HepG2 (cell line): ENCODE measurements at regions not wholly inside any gene's neighbourhood (a gene's known extent, or its start where the extent isn't known, plus 50 kb on each side); places are given as distances from the start of the nearest gene placed in this dataset.

Experiments
- ATAC-seq: fragments of 200-7000 bp; cut with Tn5 transposase; 3 replicates; pipeline ENCODE4 v1.9.1; 2020; ENCODE audit warnings: mild to moderate bottlenecking, moderate library complexity
- BruUV-seq: library from RNA; stranded (reverse); fragments of 400-500 nt; replicated peaks from 2 replicates; lab custom pipeline; 2021; lab: Mats Ljungman, UMichigan
- CTCF ChIA-PET: fragments of 300-600 bp; formaldehyde crosslinking; extraction: SDS; loops from one replicate; lab custom pipeline; 2021; ENCODE audit warnings: low total read pairs, inconsistent platforms, low intra/inter-chr PET ratio; lab: Yijun Ruan, JAX
- POLR2A ChIA-PET: fragments of 350-600 bp; sonication (Branson Sonifier 250); formaldehyde crosslinking; loops from one replicate; lab custom pipeline; 2020; ENCODE audit warnings: antibody characterized with exemption, inconsistent platforms; lab: Yijun Ruan, JAX
- DNase-seq: peaks from one replicate; pipeline ENCODE4 v3.0.0-alpha.2; 2015; ENCODE audit warnings: low spot score
- FAIRE-seq: peaks from 3 replicates; lab custom pipeline; 2011; peaks lifted over from hg19 to GRCh38; lab: Jason Lieb, UNC
- H2AFZ ChIP-seq: one replicate; pipeline ENCODE4 v1.6.1; 2011; ENCODE audit warnings: low read length, inconsistent platforms
- H3K27ac ChIP-seq: fragments of 300-600 bp; 3 replicates; pipeline ENCODE4 v1.8.0; 2011; ENCODE audit warnings: mixed run types, mild to moderate bottlenecking, mixed read lengths, low read length, inconsistent platforms; ENCODE audit not compliant: insufficient read depth; ENCODE audit errors: extremely low read length
- H3K27me3 ChIP-seq, 2 experiments: fragments of 200-600 bp in 1 of 2; 2 replicates in 1 of 2; 3 replicates in 1 of 2; pipeline versions ENCODE4 v1.6.0 to v1.8.0; 2011; ENCODE audit warnings: low read length in 2 of 2, mild to moderate bottlenecking in 2 of 2, moderate library complexity in 2 of 2, inconsistent platforms in 1 of 2; ENCODE audit not compliant: insufficient read depth in 2 of 2, control insufficient read depth in 1 of 2
- H3K36me3 ChIP-seq, 2 experiments: fragments of 200-600 bp in 1 of 2; replicated peaks in 1 of 2; 2 replicates in 1 of 2; 3 replicates in 1 of 2; pipeline versions ENCODE4 v1.5.1 to v1.8.0; 2011; ENCODE audit warnings: low read length in 2 of 2, inconsistent platforms in 1 of 2; ENCODE audit not compliant: insufficient read depth in 2 of 2, control insufficient read depth in 1 of 2
- H3K4me1 ChIP-seq: 2 replicates; pipeline ENCODE4 v1.5.1; 2012; ENCODE audit warnings: low read length, inconsistent platforms; ENCODE audit not compliant: insufficient read depth
- H3K4me2 ChIP-seq: 2 replicates; pipeline ENCODE4 v1.6.0; 2011; ENCODE audit warnings: low read depth, low read length, inconsistent platforms
- H3K4me3 ChIP-seq, 3 experiments: fragments of 200-600 bp in 1 of 3; sonication (generic), shearing (Covaris generic) in 1 of 3; replicated peaks in 1 of 3; 2 replicates each; pipeline ENCODE4 v1.5.1; 2011 to 2016; ENCODE audit warnings: low read length in 3 of 3, inconsistent platforms in 2 of 3, low read depth in 2 of 3, mild to moderate bottlenecking in 2 of 3, control low read depth in 1 of 3, mixed read lengths in 1 of 3; ENCODE audit not compliant: insufficient read depth in 1 of 3
- H3K79me2 ChIP-seq: one replicate; pipeline ENCODE4 v1.6.1; 2011; ENCODE audit warnings: low read length, inconsistent platforms; ENCODE audit not compliant: insufficient read depth
- H3K9ac ChIP-seq: 2 replicates; pipeline ENCODE4 v1.6.0; 2011; ENCODE audit warnings: mild to moderate bottlenecking, low read depth, low read length, inconsistent platforms; ENCODE audit not compliant: insufficient read depth
- H3K9me3 ChIP-seq: 2 replicates; pipeline ENCODE4 v1.5.1; 2012; ENCODE audit warnings: mild to moderate bottlenecking, low read length
- H4K20me1 ChIP-seq: 2 replicates; pipeline ENCODE4 v1.6.0; 2011; ENCODE audit warnings: inconsistent platforms, mild to moderate bottlenecking, low read length, moderate library complexity; ENCODE audit not compliant: insufficient read depth
- GLI4 ChIP-seq: sonication (generic); formaldehyde crosslinking; IDR thresholded peaks from 2 replicates; pipeline ENCODE4 v1.5.1; 2020; ENCODE audit warnings: missing genetic modification reagents, mild to moderate bottlenecking, moderate library complexity, borderline replicate concordance
- MEF2D ChIP-seq: sonication (generic); formaldehyde crosslinking; IDR thresholded peaks from 2 replicates; pipeline ENCODE4 v1.5.1; 2020; ENCODE audit warnings: mild to moderate bottlenecking, missing genetic modification reagents
- MLXIP ChIP-seq: sonication (generic); formaldehyde crosslinking; IDR thresholded peaks from 2 replicates; pipeline ENCODE4 v1.9.0; 2021; ENCODE audit warnings: missing genetic modification reagents, borderline replicate concordance
- MXD4 ChIP-seq: IDR thresholded peaks from 2 replicates; pipeline ENCODE4 v1.6.1; 2016; ENCODE audit warnings: mild to moderate bottlenecking, missing biosample characterization, missing genetic modification reagents
- POLR2AphosphoS5 ChIP-seq: IDR thresholded peaks from 2 replicates; pipeline ENCODE4 v1.6.1; 2012; ENCODE audit warnings: low read depth, low read length
- SKI ChIP-seq: fragments of 450-650 bp; IDR thresholded peaks from one replicate; pipeline ENCODE4 v1.6.1; 2018; ENCODE audit warnings: mild to moderate bottlenecking; ENCODE audit not compliant: partially characterized antibody
- SOX13 ChIP-seq, 3 experiments: fragments of 450-650 bp in 1 of 3; sonication (generic) in 1 of 3; formaldehyde crosslinking in 1 of 3; IDR thresholded peaks in 2 of 3; conservative IDR thresholded peaks in 1 of 3; 2 replicates each; pipeline versions ENCODE4 v1.5.0 to v1.6.1; 2016 to 2020; ENCODE audit warnings: antibody characterized with exemption in 1 of 3, mild to moderate bottlenecking in 1 of 3, missing compliant biosample characterization in 1 of 3, missing genetic modification reagents in 1 of 3, moderate library complexity in 1 of 3
- ZNF414 ChIP-seq: sonication (generic); formaldehyde crosslinking; IDR thresholded peaks from 2 replicates; pipeline ENCODE4 v1.5.0; 2020; ENCODE audit warnings: missing genetic modification reagents
- ZNF670 ChIP-seq: sonication (generic); formaldehyde crosslinking; IDR thresholded peaks from 2 replicates; pipeline ENCODE4 v1.8.0; 2022; ENCODE audit warnings: mild to moderate bottlenecking, missing genetic modification reagents, borderline replicate concordance
- WGBS: methylation state at CpG from one replicate; pipeline ENCODE4 v1.1.6; 2017; ENCODE audit warnings: low lambda C conversion rate; 5-methylcytosine and 5-hydroxymethylcytosine counted together
- in situ Hi-C: cut with HindIII; loops from 2 replicates; pipeline ENCODE4 v1.10.0; 2017; ENCODE audit warnings: low pct_unique_long_range_greater_than_20kb; ENCODE audit not compliant: extremely low pct_ligation_motif_present
- intact Hi-C: fragments of 100-400 bp; cut with micrococcal nuclease; formaldehyde crosslinking; loops from one replicate; pipeline ENCODE4 v1.10.0; 2022; ENCODE audit not compliant: unreplicated experiment

GRCh38 chr1:67588178-67588855, 96.7 kb upstream of the GADD45A start:
- no peaks in the 10 kb centered on the region for H3K36me3 ChIP-seq
- ChIA-PET POLR2A (no interaction called here), CTCF (no interaction called here)
- H3K9ac ChIP-seq, result no peak overlapping the region
- DNase-seq (no peak), FAIRE-seq (no peak), ATAC-seq (no peak)
- H3K9me3 ChIP-seq, result no peaks in the 10 kb centered on the region
- in situ Hi-C loops (no loop called here), intact Hi-C loops (no loop called here)
- no peak overlapping the region for H3K27ac ChIP-seq
- H3K4me1 ChIP-seq, result no peaks in the 10 kb centered on the region
- WGBS, result 45% methylated on average over 9 of the region's 9 CpGs
- H2AFZ ChIP-seq, result no peak overlapping the region
- H4K20me1 ChIP-seq, result no peaks in the 10 kb centered on the region
- H3K4me3 ChIP-seq, result no peak overlapping the region
- H3K79me2 ChIP-seq, result no peaks in the 10 kb centered on the region
- no TSS peak for BruUV-seq
- TF ChIP-seq ZNF670 (CRISPR knock-in tag), result no peak
- no peak for TF ChIP-seq SKI
- TF ChIP-seq SOX13 (IDR thresholded peaks at IDR 0.05), result no peak
- TF ChIP-seq SOX13 (CRISPR knock-in tag; conservative IDR thresholded peaks at IDR 0.05 in 1 of 2, IDR thresholded peaks at IDR 0.05 in 1 of 2), result no peak
- no peak for TF ChIP-seq GLI4 (CRISPR knock-in tag)
- no peak for TF ChIP-seq ZNF414 (CRISPR knock-in tag)
- no peak for TF ChIP-seq MLXIP (CRISPR knock-in tag)
- TF ChIP-seq POLR2AphosphoS5, result no peak
- TF ChIP-seq MEF2D (CRISPR knock-in tag), result no peak
- no peak for TF ChIP-seq MXD4 (CRISPR knock-in tag)
- no peak overlapping the region for H3K4me2 ChIP-seq
- peaks cover 0 to 4% of the 10 kb centered on the region in 2 experiments; a peak in 1 of 5 replicates for H3K27me3 ChIP-seq
